ENCODE measurements at regions not wholly inside any gene's neighbourhood (a gene's known extent, or its start where the extent isn't known, plus 50 kb on each side); places are given as distances from the start of the nearest gene placed in this dataset.
"Not testable (repeated sequence)": the region's sequence is repeated elsewhere in the genome, so short reads cannot be mapped to it uniquely, and the experiment has no call there.

DNA sequence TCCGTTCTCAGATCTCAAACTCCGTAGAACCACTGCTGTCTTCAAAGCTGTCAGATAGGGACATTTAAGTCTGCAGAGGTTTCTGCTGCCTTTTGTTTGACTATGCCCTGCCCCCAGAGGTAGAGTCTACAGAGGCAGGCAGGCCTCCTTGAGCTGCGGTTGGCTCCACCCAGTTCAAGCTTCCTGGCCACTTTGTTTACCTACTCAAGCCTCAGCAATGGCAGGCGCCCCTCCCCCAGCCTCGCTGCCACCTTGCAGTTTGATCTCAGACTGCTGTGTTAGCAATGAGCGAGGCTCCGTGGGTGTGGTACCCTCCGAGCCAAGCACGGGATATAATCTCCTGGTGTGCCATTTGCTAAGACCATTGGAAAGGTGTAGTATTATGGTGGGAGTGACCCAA is 634.9 kb upstream of the SGO1 start:
- TF ChIP-seq, protein P1, sequence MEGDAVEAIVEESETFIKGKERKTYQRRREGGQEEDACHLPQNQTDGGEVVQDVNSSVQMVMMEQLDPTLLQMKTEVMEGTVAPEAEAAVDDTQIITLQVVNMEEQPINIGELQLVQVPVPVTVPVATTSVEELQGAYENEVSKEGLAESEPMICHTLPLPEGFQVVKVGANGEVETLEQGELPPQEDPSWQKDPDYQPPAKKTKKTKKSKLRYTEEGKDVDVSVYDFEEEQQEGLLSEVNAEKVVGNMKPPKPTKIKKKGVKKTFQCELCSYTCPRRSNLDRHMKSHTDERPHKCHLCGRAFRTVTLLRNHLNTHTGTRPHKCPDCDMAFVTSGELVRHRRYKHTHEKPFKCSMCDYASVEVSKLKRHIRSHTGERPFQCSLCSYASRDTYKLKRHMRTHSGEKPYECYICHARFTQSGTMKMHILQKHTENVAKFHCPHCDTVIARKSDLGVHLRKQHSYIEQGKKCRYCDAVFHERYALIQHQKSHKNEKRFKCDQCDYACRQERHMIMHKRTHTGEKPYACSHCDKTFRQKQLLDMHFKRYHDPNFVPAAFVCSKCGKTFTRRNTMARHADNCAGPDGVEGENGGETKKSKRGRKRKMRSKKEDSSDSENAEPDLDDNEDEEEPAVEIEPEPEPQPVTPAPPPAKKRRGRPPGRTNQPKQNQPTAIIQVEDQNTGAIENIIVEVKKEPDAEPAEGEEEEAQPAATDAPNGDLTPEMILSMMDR (IDR thresholded peaks at IDR 0.05) = not testable (repeated sequence)
- not testable (repeated sequence) for TF ChIP-seq POLR2A, EP300 (IDR thresholded peaks at IDR 0.05)
